ENCODE measurements at regions not wholly inside any gene's neighbourhood (a gene's known extent, or its start where the extent isn't known, plus 50 kb on each side); places are given as distances from the start of the nearest gene placed in this dataset.

GRCh38 chr6:19320111-19320581, 517.0 kb upstream of the ID4 start:
- TF ChIP-seq, protein P1, sequence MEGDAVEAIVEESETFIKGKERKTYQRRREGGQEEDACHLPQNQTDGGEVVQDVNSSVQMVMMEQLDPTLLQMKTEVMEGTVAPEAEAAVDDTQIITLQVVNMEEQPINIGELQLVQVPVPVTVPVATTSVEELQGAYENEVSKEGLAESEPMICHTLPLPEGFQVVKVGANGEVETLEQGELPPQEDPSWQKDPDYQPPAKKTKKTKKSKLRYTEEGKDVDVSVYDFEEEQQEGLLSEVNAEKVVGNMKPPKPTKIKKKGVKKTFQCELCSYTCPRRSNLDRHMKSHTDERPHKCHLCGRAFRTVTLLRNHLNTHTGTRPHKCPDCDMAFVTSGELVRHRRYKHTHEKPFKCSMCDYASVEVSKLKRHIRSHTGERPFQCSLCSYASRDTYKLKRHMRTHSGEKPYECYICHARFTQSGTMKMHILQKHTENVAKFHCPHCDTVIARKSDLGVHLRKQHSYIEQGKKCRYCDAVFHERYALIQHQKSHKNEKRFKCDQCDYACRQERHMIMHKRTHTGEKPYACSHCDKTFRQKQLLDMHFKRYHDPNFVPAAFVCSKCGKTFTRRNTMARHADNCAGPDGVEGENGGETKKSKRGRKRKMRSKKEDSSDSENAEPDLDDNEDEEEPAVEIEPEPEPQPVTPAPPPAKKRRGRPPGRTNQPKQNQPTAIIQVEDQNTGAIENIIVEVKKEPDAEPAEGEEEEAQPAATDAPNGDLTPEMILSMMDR (IDR thresholded peaks at IDR 0.05 in 2 of 3, conservative IDR thresholded peaks at IDR 0.05 in 1 of 3; ENCODE audit: insufficient read depth in 2 of 3, low read depth in 1 of 3, low read length in 3 of 3) = no peak
- TF ChIP-seq ZNF398 (CRISPR knock-in tag; IDR thresholded peaks at IDR 0.05) = no peak
- TF ChIP-seq, protein P2, sequence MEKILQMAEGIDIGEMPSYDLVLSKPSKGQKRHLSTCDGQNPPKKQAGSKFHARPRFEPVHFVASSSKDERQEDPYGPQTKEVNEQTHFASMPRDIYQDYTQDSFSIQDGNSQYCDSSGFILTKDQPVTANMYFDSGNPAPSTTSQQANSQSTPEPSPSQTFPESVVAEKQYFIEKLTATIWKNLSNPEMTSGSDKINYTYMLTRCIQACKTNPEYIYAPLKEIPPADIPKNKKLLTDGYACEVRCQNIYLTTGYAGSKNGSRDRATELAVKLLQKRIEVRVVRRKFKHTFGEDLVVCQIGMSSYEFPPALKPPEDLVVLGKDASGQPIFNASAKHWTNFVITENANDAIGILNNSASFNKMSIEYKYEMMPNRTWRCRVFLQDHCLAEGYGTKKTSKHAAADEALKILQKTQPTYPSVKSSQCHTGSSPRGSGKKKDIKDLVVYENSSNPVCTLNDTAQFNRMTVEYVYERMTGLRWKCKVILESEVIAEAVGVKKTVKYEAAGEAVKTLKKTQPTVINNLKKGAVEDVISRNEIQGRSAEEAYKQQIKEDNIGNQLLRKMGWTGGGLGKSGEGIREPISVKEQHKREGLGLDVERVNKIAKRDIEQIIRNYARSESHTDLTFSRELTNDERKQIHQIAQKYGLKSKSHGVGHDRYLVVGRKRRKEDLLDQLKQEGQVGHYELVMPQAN (IDR thresholded peaks at IDR 0.05; ENCODE audit: borderline replicate concordance) = no peak
- no peak for TF ChIP-seq HSF4 (CRISPR knock-in tag; IDR thresholded peaks at IDR 0.05; ENCODE audit: borderline replicate concordance)
- TF ChIP-seq, protein P3, sequence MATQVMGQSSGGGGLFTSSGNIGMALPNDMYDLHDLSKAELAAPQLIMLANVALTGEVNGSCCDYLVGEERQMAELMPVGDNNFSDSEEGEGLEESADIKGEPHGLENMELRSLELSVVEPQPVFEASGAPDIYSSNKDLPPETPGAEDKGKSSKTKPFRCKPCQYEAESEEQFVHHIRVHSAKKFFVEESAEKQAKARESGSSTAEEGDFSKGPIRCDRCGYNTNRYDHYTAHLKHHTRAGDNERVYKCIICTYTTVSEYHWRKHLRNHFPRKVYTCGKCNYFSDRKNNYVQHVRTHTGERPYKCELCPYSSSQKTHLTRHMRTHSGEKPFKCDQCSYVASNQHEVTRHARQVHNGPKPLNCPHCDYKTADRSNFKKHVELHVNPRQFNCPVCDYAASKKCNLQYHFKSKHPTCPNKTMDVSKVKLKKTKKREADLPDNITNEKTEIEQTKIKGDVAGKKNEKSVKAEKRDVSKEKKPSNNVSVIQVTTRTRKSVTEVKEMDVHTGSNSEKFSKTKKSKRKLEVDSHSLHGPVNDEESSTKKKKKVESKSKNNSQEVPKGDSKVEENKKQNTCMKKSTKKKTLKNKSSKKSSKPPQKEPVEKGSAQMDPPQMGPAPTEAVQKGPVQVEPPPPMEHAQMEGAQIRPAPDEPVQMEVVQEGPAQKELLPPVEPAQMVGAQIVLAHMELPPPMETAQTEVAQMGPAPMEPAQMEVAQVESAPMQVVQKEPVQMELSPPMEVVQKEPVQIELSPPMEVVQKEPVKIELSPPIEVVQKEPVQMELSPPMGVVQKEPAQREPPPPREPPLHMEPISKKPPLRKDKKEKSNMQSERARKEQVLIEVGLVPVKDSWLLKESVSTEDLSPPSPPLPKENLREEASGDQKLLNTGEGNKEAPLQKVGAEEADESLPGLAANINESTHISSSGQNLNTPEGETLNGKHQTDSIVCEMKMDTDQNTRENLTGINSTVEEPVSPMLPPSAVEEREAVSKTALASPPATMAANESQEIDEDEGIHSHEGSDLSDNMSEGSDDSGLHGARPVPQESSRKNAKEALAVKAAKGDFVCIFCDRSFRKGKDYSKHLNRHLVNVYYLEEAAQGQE (IDR thresholded peaks at IDR 0.05; ENCODE audit: borderline replicate concordance) = no peak
- TF ChIP-seq, protein P3 (CRISPR knock-in tag; IDR thresholded peaks at IDR 0.05; ENCODE audit: low read depth) = no peak
- TF ChIP-seq, protein P4, sequence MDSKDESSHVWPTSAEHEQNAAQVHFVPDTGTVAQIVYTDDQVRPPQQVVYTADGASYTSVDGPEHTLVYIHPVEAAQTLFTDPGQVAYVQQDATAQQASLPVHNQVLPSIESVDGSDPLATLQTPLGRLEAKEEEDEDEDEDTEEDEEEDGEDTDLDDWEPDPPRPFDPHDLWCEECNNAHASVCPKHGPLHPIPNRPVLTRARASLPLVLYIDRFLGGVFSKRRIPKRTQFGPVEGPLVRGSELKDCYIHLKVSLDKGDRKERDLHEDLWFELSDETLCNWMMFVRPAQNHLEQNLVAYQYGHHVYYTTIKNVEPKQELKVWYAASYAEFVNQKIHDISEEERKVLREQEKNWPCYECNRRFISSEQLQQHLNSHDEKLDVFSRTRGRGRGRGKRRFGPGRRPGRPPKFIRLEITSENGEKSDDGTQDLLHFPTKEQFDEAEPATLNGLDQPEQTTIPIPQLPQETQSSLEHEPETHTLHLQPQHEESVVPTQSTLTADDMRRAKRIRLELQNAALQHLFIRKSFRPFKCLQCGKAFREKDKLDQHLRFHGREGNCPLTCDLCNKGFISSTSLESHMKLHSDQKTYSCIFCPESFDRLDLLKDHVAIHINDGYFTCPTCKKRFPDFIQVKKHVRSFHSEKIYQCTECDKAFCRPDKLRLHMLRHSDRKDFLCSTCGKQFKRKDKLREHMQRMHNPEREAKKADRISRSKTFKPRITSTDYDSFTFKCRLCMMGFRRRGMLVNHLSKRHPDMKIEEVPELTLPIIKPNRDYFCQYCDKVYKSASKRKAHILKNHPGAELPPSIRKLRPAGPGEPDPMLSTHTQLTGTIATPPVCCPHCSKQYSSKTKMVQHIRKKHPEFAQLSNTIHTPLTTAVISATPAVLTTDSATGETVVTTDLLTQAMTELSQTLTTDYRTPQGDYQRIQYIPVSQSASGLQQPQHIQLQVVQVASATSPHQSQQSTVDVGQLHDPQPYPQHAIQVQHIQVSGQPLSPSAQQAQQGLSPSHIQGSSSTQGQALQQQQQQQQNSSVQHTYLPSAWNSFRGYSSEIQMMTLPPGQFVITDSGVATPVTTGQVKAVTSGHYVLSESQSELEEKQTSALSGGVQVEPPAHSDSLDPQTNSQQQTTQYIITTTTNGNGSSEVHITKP (IDR thresholded peaks at IDR 0.05; ENCODE audit: partially characterized antibody) = no peak
- TF ChIP-seq, protein P5, sequence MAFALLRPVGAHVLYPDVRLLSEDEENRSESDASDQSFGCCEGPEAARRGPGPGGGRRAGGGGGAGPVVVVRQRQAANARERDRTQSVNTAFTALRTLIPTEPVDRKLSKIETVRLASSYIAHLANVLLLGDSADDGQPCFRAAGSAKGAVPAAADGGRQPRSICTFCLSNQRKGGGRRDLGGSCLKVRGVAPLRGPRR (CRISPR knock-in tag; IDR thresholded peaks at IDR 0.05) = no peak
- TF ChIP-seq, protein P6, sequence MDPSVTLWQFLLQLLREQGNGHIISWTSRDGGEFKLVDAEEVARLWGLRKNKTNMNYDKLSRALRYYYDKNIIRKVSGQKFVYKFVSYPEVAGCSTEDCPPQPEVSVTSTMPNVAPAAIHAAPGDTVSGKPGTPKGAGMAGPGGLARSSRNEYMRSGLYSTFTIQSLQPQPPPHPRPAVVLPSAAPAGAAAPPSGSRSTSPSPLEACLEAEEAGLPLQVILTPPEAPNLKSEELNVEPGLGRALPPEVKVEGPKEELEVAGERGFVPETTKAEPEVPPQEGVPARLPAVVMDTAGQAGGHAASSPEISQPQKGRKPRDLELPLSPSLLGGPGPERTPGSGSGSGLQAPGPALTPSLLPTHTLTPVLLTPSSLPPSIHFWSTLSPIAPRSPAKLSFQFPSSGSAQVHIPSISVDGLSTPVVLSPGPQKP (CRISPR knock-in tag; IDR thresholded peaks at IDR 0.05) = no peak
- TF ChIP-seq ESRRA (IDR thresholded peaks at IDR 0.05; ENCODE audit: borderline replicate concordance, low read depth) = no peak
- TF ChIP-seq BRD4 (IDR thresholded peaks at IDR 0.05) = no peak
- TF ChIP-seq CBX2 (IDR thresholded peaks at IDR 0.05; ENCODE audit: insufficient read depth, low read length, poor library complexity, severe bottlenecking) = no peak
- no peak for TF ChIP-seq POLR2AphosphoS2 (IDR thresholded peaks at IDR 0.05; ENCODE audit: low read length)
- TF ChIP-seq SPI1 (IDR thresholded peaks at IDR 0.05; ENCODE audit: borderline replicate concordance, low read depth, low read length) = no peak
- TF ChIP-seq CBFB (CRISPR knock-in tag; IDR thresholded peaks at IDR 0.05) = no peak
